ENCODE measurements at regions not wholly inside any gene's neighbourhood (a gene's known extent, or its start where the extent isn't known, plus 50 kb on each side); places are given as distances from the start of the nearest gene placed in this dataset.
"Not testable (repeated sequence)": the region's sequence is repeated elsewhere in the genome, so short reads cannot be mapped to it uniquely, and the experiment has no call there.

DNA sequence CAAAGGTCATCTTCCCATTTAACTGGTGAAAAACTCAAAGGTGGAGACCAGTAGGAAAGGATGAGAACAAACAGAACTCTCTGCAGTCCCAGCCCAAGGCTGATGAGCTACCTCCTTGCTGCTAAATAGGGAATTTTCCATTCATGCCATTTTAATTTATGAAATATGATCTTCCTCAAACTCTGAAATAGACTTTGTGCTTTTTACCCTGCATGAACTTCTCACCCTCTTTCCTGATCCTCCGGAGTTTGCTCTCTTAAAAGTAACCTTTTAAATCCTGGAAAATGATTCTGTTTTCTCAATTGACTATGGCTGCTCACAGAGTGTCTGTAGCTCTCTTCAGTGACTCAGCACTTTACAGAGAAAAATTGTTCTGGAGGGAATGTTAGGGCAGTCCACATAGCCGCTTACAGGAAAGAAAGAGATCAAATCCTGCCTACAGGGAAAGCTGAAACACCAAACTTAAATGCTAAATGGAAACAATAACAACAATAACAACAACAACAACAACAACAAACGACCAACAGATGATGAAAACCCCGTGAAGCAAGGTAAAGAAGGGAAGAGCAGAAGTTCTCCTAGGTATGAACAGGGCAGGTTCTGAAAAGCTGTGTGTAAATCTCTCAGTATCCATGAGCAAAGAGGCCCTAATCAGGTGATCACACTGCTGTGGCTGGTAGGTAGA lies 79.8 kb upstream of the SESTD1 start:
- Mint-ChIP-seq H3K27ac (no peak overlapping the region), H3K27me3 (no peaks in the 10 kb centered on the region), H3K36me3 (ENCODE audit: low read depth) (no peaks in the 10 kb centered on the region), H3K9me3 (no peaks in the 10 kb centered on the region), H3K4me3 (no peak overlapping the region), H3K4me1 (no peaks in the 10 kb centered on the region)
- no peak for DNase-seq
- CTCF ChIA-PET = interaction anchor here (0.6 kb wide), 1 partner anchor 65 kb away, joined by 4 read pairs; no protein-coding TSS in a partner anchor
- POLR2A ChIA-PET = no interaction called here

DNA sequence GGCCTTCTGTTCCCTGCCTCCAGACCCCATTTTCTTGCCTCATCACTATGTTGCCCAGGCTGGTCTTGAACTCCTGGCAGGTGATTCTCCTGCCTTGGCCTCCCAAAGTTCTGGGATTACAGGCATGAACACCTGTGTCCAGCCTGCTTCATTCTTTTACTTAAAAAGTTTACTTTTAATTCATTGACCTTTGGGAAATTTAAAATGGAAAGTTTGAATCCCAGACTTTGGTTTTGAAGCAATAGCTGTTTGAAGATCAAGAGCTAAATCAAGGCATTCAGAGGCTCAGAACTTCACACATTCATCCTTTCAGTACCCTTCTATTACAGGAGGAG lies 79.3 kb upstream of the SESTD1 start:
- H3K4me1 Mint-ChIP-seq = no peaks in the 10 kb centered on the region
- no peaks in the 10 kb centered on the region for H3K27me3 Mint-ChIP-seq
- H3K4me3 Mint-ChIP-seq = no peak overlapping the region
- CTCF ChIA-PET = interaction anchor here (0.6 kb wide), 1 partner anchor 66 kb away, joined by 4 read pairs; no protein-coding TSS in a partner anchor
- H3K9me3 Mint-ChIP-seq = no peaks in the 10 kb centered on the region
- H3K27ac Mint-ChIP-seq = no peak overlapping the region
- POLR2A ChIA-PET = no interaction called here
- DNase-seq = no peak
- no peaks in the 10 kb centered on the region for H3K36me3 Mint-ChIP-seq (ENCODE audit: low read depth)

DNA sequence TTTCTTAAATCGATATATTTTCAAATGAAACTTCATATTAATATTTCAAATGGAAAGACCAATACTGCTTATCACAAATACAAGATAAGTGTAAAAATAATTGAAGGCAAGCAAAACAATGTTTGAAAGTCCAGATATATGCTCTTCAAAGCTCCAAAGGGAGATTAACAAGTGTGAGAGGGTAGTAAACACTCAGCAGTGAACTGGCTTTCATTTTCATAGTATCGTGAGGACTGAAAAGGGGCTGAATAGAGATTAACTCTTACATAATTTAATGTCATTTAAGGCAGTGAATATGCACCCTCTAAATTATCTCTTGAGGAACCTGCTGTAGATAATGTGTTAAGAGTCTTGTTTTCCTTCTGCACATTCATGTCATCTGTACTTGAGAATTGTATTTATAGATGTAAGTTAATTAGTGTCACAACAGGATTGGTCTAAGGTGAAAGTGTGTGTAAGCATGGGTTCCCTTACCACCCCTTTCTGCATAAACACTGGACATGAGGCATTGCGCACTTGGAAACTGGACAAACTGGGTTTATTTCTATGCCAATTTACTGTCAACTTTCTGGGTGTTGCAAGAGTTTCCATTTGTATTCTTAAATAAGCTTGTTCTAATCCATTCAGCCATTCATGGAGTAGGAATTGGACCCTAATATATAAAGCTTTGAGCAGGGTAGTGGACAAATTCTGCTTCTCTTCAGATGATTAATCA lies 76.7 kb upstream of the SESTD1 start:
- Mint-ChIP-seq H3K9me3 (no peaks in the 10 kb centered on the region), H3K4me3 (no peak overlapping the region), H3K36me3 (ENCODE audit: low read depth) (no peaks in the 10 kb centered on the region), H3K27ac (no peak overlapping the region), H3K4me1 (no peaks in the 10 kb centered on the region), H3K27me3 (no peaks in the 10 kb centered on the region)
- POLR2A ChIA-PET = no interaction called here
- CTCF ChIA-PET = no interaction called here
- no peak for DNase-seq

DNA sequence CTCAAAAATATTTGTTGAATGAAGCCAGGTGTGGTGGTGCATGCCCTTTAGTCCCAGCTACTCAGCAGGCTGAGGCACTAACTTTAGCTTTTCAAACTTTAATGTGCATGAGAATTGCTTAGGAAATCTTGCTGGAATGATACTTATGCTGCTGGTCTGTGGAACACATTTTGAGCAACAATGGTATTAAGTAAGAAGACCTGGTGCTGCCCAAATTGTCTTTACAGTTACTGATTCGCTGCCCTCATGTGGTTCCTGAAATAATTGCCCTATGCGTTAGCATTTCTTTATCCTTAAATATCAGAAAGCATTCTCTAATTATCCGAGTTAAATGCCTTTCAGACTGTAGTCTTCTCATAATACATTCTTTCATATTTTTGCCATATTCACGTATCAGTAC lies 76.0 kb upstream of the SESTD1 start:
- no peak overlapping the region for H3K4me3 Mint-ChIP-seq
- no peaks in the 10 kb centered on the region for H3K27me3 Mint-ChIP-seq
- no peak for DNase-seq
- ChIA-PET CTCF (no interaction called here), POLR2A (no interaction called here)
- no peaks in the 10 kb centered on the region for H3K9me3 Mint-ChIP-seq
- H3K4me1 Mint-ChIP-seq = no peaks in the 10 kb centered on the region
- H3K36me3 Mint-ChIP-seq (ENCODE audit: low read depth) = no peaks in the 10 kb centered on the region
- no peak overlapping the region for H3K27ac Mint-ChIP-seq

DNA sequence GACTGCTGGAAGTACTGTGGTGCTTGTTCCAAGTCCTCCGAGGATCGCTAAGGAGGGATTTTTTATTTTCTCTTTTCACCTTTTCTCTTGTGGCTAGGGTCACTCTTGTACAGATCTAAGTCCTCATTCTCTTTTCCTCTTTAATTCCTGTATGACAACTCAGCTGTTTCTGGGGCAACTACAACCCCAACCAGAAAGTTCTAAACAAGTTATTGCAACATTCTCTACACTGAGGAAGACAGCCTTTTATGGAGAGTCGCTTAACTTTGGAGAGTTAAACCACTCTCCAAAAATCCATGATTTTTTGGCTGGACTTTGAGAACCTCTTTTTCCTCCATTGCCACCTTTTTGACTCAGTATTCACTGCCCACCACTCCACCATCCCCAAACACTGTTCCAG lies 74.0 kb upstream of the SESTD1 start:
- Mint-ChIP-seq H3K9me3 (no peaks in the 10 kb centered on the region), H3K27ac (no peak overlapping the region), H3K4me1 (peaks cover 2% of the 10 kb centered on the region), H3K27me3 (no peaks in the 10 kb centered on the region), H3K4me3 (no peak overlapping the region), H3K36me3 (ENCODE audit: low read depth) (no peaks in the 10 kb centered on the region)
- CTCF ChIA-PET = no interaction called here
- POLR2A ChIA-PET = no interaction called here
- DNase-seq = no peak

DNA sequence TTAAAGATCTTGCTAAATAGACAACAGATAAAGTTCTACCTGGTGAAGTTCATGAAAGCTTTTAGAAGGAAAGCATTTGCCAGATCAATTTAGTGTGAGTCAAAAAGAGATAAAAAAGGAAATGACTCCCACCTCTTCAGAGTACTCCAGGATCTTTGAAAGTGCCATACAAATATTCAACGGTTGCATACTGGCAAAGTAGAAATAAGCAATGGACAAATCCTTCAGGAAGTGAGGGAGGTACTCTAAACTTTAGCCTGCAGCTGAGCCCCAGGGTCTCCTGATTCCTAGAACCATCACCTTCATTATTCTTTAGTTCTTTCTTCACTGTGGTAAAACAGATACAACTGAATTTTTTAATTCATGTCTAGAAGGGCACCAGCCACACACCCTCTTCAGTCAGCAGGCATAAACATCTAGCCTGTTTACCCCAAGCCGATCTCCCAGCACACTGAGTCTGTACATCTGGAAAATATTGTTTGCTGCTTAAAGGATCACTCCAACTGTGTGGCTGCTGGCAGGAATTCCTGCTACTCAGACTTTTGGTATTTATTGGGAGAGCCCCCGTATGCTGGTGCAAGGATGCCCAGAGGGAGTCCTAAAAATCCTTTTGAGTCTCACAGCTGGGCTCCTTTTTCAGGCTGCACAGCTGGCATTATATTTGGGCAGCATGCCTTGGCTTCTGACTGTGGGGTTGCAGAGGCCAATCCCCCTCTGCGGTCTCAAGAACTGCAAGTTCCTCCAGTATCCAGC lies 72.3 kb upstream of the SESTD1 start:
- peaks cover 7% of the 10 kb centered on the region for H3K4me1 Mint-ChIP-seq
- DNase-seq = no peak
- H3K4me3 Mint-ChIP-seq = no peak overlapping the region
- H3K9me3 Mint-ChIP-seq = no peaks in the 10 kb centered on the region
- no peaks in the 10 kb centered on the region for H3K27me3 Mint-ChIP-seq
- ChIA-PET POLR2A (no interaction called here), CTCF (no interaction called here)
- H3K36me3 Mint-ChIP-seq (ENCODE audit: low read depth) = no peaks in the 10 kb centered on the region
- H3K27ac Mint-ChIP-seq = no peak overlapping the region

DNA sequence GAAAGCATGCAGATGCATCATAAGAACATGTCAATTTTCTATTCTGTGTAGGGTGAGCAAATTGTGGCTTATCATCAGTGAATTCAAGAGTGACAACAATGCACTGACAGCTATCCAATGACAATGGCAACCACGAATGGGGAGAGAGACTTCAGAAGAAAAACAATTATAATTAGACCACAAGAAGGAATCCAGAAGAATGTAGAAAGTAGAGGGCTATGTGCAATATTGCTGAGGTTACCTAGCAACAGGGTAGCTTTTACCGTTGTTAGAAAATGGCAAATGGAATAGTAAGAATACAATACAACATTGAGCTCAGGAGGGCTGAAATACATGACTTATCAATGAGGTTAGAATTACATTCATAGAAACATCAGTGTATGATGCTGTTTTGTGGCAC lies 71.1 kb upstream of the SESTD1 start:
- Mint-ChIP-seq H3K27me3 (peaks cover 3% of the 10 kb centered on the region), H3K27ac (no peak overlapping the region), H3K36me3 (ENCODE audit: low read depth) (no peaks in the 10 kb centered on the region), H3K9me3 (no peaks in the 10 kb centered on the region), H3K4me3 (no peak overlapping the region), H3K4me1 (peaks cover 7% of the 10 kb centered on the region)
- ChIA-PET CTCF (no interaction called here), POLR2A (no interaction called here)
- DNase-seq = no peak

DNA sequence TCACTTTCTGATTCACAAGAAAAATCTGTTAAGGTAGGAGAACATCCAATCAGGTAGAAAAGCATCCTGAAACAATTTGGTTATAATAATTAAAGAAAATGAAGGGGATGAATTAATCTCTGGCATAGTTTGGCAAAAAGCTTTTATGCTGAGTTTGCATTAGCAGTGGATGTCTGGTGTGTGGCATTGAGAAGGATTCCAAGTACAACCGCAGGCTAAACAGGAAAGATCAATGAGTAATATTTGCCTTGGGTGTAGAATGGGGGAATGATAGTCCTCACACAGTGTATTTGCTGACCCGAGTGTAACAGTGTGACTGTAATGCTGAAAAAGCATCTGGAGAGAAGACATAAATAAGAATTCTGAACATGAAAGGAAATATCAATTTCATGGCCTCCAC lies 68.3 kb upstream of the SESTD1 start:
- H3K27ac Mint-ChIP-seq = no peak overlapping the region
- CTCF ChIA-PET = no interaction called here

DNA sequence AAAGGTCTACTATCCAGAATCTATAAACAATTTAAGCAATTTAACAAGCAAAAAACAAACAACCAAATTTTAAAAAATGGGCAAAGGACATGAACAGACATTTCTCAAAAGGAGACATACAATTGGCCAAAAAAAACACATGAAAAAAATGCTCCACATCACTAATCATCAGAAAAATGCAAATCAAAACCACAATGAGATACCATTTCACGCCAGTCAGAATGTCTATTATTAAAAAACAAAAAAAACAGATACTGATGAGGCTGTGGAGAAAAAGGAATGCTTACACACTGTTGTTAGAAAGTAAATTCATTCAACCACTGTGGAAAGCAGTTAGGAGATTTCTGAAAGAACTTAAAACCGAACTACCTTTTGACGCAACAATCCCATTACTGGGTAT lies 66.4 kb upstream of the SESTD1 start:
- H3K36me3 Mint-ChIP-seq (ENCODE audit: low read depth) = no peaks in the 10 kb centered on the region
- POLR2A ChIA-PET = no interaction called here
- peaks cover 9% of the 10 kb centered on the region for H3K27me3 Mint-ChIP-seq
- no peak for DNase-seq
- no peaks in the 10 kb centered on the region for H3K9me3 Mint-ChIP-seq
- no peak overlapping the region for H3K27ac Mint-ChIP-seq
- H3K4me1 Mint-ChIP-seq = peaks cover 7% of the 10 kb centered on the region
- no peak overlapping the region for H3K4me3 Mint-ChIP-seq
- CTCF ChIA-PET = no interaction called here

More for the DNA sequence above, 68.3 kb upstream of the SESTD1 start:
- Mint-ChIP-seq H3K9me3 (no peaks in the 10 kb centered on the region), H3K4me3 (no peak overlapping the region), H3K4me1 (peaks cover 7% of the 10 kb centered on the region), H3K27me3 (peaks cover 3% of the 10 kb centered on the region), H3K36me3 (ENCODE audit: low read depth) (no peaks in the 10 kb centered on the region)
- no peak for DNase-seq
- POLR2A ChIA-PET = no interaction called here

DNA sequence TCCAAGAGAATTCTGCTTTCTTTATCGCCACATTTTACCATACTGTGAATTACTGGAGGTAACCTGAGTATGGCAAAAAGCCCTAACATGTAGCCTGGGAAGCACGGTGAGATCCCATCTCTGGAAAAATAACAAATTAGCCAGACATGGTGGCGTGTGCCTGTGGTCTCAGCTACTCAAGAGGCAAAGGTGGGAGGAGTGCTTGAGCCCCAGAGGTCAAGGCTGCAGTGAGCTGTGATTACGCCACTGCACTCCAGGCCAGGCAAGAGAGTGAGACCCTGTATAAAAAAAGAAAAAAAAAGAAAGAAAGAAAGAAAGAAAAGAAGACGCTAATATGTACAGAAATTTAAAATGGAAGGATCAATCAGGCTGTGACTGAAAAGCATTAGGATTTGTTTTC lies 57.7 kb upstream of the SESTD1 start:
- Mint-ChIP-seq H3K4me3 (no peak overlapping the region), H3K36me3 (ENCODE audit: low read depth) (no peaks in the 10 kb centered on the region), H3K27ac (no peak overlapping the region), H3K27me3 (peaks cover under 1% of the 10 kb centered on the region), H3K4me1 (no peaks in the 10 kb centered on the region), H3K9me3 (no peaks in the 10 kb centered on the region)
- no peak for DNase-seq
- CTCF ChIA-PET = no interaction called here
- POLR2A ChIA-PET = no interaction called here

DNA sequence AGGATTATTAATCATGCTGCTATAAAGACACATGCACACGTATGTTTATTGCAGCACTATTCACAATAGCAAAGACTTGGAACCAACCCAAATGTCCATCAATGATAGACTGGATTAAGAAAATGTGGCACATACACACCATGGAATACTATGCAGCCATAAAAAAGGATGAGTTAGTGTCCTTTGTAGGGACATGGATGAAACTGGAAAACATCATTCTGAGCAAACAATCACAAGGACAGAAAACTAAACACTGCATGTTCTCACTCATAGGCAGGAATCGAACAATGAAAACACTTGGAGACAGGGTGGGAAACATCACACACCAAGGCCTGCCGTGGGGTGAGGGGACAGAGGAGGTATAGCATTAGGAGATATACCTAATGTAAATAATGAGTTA lies 56.4 kb upstream of the SESTD1 start:
- H3K9me3 Mint-ChIP-seq; H3K36me3 Mint-ChIP-seq (ENCODE audit: low read depth); DNase-seq; H3K4me3 Mint-ChIP-seq; H3K27me3 Mint-ChIP-seq; H3K4me1 Mint-ChIP-seq; POLR2A ChIA-PET; CTCF ChIA-PET; H3K27ac Mint-ChIP-seq: not testable (repeated sequence)

DNA sequence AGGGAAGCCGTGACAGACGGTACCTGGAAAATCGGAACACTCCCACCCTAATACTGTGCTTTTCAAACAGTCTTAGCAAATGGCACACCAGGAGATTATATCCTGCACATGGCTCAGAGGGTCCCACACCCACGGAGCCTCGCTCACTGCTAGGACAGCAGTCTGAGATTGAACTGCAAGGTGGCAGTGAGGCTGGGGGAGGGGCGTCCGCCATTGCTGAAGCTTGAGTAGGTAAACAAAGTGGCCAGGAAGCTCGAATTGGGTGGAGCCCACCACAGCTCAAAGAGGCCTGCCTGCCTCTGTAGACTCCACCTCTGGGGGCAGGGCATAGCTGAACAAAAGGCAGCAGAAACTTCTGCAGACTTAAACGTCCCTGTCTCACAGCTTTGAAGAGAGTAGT lies 50.1 kb upstream of the SESTD1 start:
- H3K4me3 Mint-ChIP-seq; POLR2A ChIA-PET; H3K27ac Mint-ChIP-seq; DNase-seq; H3K36me3 Mint-ChIP-seq (ENCODE audit: low read depth); H3K9me3 Mint-ChIP-seq; H3K27me3 Mint-ChIP-seq; CTCF ChIA-PET; H3K4me1 Mint-ChIP-seq: not testable (repeated sequence)

Data from activated CD4-positive, alpha-beta memory T cell treated with anti-CD3 and anti-CD28 coated beads, Interleukin-2, amount 10 ng/mL, durations not matched to agents 7 days and 5 days (primary cell).